PFSK-1 (cell line): ENCODE measurements at regions not wholly inside any gene's neighbourhood (a gene's known extent, or its start where the extent isn't known, plus 50 kb on each side); places are given as distances from the start of the nearest gene placed in this dataset.

Source experiments
- FOXP2 ChIP-seq: optimal IDR thresholded peaks from 2 replicates; pipeline ENCODE3; 2011; ENCODE audit warnings: borderline replicate concordance, control low read depth, inconsistent platforms; ENCODE audit not compliant: insufficient read depth; ENCODE audit errors: extremely low read length, extremely low read depth
- POLR2AphosphoS5 ChIP-seq: IDR thresholded peaks from 2 replicates; pipeline ENCODE4 v1.6.1; 2012; ENCODE audit warnings: low read depth, mild to moderate bottlenecking, control low read depth, low read length, moderate library complexity
- REST ChIP-seq, 2 experiments: IDR thresholded peaks; 2 replicates each; pipeline versions ENCODE4 v1.6.1 to v1.8.0; 2011 to 2012; ENCODE audit warnings: low read depth in 2 of 2, low read length in 2 of 2, control low read depth in 1 of 2, inconsistent platforms in 1 of 2, mild to moderate bottlenecking in 1 of 2, moderate library complexity in 1 of 2; ENCODE audit not compliant: insufficient read depth in 1 of 2
- SIN3A ChIP-seq: IDR thresholded peaks from 2 replicates; pipeline ENCODE4 v1.6.1; 2012; ENCODE audit warnings: mild to moderate bottlenecking, low read length, moderate library complexity, borderline replicate concordance; ENCODE audit not compliant: insufficient read depth
- TAF1 ChIP-seq: IDR thresholded peaks from 2 replicates; pipeline ENCODE4 v1.6.1; 2012; ENCODE audit warnings: low read length, control low read depth, borderline replicate concordance; ENCODE audit not compliant: insufficient read depth

GRCh38 chr12:128057586-128057985, 209.4 kb upstream of the TMEM132C start:
- TF ChIP-seq TAF1, result no peak
- no peak for TF ChIP-seq POLR2AphosphoS5
- no peak for TF ChIP-seq REST (IDR thresholded peaks at IDR 0.05; ENCODE audit: insufficient read depth in 1 of 2, low read depth in 2 of 2, low read length in 2 of 2)
- no peak for TF ChIP-seq FOXP2
- TF ChIP-seq SIN3A, result no peak
